GM21786 (cell line): ENCODE measurements at regions not wholly inside any gene's neighbourhood (a gene's known extent, or its start where the extent isn't known, plus 50 kb on each side); places are given as distances from the start of the nearest gene placed in this dataset.

Experiments
- ATAC-seq: cut with Tn5 transposase; IDR thresholded peaks from one replicate; pipeline ENCODE4 v1.9.1; 2021; ENCODE audit not compliant: unreplicated experiment

DNA sequence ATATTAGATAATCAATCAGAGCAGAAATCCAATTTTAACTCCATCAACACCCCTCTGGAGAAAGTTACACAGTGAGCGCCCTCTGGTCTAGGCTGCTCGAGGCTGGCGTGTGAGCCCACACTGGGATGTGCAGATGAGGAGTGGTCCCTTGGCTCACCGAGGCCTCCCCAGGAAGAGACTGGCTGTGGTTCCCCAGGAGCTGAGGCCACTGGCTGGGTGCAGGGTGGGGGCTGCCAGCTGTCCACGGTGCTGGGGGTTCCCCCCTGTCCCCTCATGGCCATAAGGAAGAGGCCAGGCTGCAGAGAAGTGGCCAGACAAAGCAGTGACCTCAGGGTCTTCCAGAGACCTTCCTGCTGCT, 750.7 kb downstream of the BRD1 start:
- no peak for ATAC-seq

DNA sequence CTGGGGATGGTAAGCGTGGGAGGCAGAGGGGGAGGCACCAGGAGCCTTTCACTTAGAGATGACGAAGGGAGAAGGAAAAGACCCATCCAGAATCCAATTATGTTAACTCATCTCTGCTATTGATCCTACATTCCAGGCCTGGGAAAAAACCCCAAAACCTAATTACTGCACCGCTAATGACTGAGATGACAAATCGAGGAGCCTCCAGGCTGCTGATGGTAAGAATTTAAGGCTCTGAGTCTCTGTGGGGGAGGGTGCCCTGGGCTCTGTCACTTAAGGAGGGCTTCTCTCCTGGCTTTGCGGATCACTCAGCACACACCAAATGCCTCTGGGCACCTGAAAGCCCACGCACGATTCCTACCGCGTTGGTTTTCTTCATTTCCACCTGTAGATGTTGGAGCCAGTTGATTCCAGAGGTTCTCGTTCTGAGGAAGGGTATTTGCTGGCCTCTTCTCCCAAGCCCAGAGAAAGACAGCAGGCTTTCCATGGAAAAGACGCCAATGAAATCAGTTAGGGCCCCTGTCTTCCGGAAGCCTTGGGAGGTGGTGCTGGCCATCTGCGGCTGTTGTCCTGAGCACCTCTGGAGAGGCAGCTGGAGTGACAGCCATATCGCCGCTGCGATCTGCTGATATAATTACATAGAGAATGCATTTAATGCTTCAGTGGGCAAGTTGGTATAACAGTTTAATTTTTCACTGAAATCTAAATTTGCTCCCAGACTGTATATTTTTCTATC, 751.2 kb downstream of the BRD1 start:
- ATAC-seq = no peak

DNA sequence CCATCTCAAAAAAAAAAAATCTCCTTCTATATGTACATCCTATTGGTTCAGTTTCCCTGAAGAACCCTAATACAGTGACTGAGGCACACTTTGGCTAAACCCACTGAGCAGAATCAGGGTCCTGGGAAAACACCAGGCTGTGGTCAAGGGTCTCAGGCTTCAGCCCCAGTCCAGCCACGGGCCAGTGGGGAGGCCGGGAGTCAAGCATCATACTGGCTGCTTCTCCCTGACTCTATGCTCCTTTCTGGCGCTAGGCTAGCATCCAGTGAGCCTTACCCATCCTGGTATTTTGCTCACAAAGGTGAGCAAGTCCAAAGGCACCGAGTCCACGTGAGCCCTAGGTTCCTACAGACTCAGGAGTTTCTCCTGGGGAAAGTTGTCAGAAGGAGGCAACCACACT, 752.5 kb downstream of the BRD1 start:
- no peak for ATAC-seq

DNA sequence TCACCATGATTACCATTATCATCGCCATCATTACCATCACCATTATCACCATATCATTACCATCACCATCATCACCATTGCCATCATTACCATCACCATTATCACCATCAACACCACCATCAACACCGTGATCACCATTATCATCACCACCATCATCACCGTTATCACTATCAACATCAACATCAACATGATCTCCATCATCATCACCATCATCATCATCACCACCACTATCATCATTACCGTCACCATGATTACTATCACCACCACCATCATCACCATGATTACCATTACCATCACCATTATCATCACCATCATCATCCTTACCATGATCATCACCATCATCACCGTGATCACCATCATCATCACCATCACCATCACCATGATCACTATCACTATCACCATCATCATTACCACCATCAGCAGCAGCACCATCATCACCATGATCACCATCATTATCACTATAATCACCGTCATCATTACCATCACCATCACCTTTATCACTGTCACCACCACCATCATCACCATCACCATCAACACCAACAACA, 753.7 kb downstream of the BRD1 start:
- no peak for ATAC-seq

DNA sequence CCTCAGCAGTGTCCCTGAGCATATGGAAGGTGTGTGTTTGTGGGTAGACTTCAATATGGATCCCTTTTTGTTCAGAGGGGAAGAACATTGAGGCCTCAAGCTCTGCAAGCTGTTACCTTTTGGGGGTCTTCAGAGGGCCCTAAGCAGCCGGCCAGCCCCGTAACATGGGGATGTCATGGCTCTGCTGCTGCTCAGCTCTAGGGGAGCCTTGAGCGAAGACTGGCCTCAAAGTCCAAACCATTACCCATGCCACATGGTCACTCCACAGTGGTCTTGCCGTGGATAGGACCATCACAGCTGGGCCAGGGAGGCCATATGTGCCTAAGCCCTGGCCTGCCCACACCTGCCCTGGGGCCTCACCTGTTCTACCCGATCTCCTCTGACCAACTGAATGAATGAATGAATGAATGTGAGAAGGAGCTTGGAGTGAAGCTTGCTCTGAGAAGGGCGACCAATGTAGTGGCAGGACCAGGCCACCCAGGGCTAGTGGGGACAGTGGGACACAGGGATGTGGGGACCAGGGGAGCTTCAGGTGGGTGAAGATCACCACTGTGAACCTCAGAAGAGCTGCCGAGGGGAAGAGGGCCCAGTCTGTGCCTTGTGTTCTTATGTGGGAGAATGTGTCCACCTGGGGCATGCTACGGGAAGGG, 754.6 kb downstream of the BRD1 start:
- ATAC-seq = no peak

DNA sequence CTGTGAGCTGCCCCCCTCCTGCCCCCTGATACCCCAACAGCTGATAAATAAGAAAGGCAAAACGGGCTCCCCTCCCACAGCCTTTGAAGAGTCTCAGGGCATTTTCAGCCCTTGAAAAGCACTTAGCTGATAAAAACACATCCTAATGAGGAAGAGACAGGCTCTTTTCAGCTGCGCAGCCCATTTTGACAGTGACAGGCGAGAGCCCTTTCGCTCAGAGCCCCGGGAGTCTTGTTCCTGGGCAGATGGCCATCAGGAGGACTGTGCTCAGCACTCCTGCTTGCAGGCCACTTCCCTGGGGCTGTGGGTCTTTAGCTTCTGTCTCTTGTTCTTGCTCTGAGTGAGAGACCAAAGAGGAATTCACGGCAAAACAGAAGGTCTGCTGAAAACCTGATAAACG, 757.2 kb downstream of the BRD1 start:
- no peak for ATAC-seq

DNA sequence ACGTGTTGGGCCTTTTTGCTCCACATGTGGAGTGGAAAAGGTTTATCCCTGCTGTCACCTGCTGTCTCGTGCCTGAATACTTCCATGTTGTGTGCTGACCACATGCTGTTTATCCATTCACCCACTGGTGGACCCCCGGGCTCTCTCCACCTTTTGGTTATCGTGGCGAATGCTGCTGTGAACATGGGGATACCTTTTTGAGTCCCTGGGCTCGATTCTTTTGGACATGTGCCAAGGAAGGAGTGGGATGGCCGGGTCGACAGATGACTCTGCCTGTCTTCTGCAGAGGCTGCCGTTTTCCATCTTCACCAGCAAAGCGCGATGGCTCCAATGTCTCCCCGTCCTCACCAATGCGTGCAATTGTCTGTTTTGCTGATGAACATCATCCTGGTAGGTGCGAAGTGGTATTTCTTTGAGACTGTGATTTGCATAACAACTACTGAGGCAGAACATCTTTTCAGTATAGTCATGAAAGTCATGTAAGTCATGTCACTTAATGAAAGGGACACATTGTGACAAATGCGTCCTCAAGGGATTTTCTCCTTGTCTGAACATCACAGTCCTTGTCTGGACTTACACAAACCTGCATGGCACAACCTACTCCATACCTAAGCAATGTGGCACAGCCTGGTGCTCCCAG, 758.7 kb downstream of the BRD1 start:
- ATAC-seq = no peak

DNA sequence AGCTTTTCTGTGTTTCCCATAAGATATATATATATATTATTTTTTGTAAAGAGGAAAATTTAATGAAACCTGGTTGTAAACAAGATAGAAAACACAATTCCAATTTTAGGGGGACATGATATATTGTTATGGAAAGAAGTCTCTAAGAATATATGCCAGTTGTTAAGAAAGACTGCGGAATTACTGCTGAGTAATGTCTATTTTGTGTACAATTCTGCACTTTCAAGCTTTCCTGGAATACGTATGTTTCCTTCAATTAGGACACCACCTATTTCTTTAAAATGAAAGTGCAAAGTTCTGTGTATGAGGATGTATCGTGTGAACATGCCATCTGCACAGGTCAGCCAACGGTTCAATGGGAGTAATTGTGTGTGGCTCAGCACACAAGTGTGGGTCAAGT, 760.2 kb downstream of the BRD1 start:
- no peak for ATAC-seq

DNA sequence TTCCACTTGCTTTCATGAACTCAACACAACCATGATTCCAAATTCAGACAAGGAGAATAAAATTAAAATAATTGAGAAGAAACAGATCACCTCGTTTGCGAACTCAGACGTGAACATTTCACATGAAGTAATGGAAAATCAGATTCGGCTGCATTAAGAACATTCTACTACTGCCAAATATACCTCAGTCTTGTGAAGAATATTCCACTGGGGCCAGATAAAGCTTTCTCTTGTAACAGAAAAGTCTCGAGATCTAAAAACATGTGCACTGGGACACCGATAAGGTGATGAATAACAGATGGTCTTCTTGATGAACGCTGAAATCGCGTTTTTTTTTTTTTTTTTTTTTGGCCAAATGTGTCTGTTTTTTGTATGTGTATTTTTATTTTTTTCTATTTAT, 761.1 kb downstream of the BRD1 start:
- no peak for ATAC-seq

DNA sequence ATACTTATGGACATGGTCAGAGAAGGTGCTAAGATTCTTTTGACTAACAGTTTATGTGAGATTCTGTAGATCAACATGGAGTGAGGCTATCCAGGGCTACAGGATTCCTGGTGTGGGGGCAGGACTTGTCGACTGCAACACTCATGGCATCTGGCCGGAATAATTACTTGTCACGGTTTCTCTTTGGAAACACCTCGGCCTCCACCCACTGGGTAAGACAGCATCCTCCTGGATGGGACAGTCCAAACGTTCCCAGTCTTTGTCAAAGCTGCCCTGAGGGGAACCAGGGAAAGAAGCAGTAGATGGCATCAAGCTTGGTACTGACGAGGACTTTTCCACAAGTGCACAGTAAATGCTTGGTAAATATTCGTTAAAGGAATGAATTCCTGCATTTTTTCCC, 762.8 kb downstream of the BRD1 start:
- ATAC-seq = no peak

DNA sequence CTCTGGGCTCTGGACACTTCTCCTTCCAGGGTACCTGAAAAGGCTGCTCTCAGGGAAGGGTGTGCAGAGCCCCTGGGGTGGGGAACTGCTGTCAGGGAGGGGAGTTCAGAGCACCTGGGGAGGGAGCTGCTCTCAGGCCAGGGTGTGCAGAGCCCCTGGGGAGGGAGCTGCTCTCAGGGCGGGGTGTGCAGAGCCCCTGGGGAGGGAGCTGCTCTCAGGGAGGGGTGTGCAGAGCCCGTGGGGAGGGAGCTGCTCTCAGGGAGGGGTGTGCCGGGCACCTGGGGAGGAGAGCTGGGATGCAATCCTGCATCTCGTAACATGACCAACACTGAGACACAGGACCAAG, 764.2 kb downstream of the BRD1 start:
- ATAC-seq = no peak

DNA sequence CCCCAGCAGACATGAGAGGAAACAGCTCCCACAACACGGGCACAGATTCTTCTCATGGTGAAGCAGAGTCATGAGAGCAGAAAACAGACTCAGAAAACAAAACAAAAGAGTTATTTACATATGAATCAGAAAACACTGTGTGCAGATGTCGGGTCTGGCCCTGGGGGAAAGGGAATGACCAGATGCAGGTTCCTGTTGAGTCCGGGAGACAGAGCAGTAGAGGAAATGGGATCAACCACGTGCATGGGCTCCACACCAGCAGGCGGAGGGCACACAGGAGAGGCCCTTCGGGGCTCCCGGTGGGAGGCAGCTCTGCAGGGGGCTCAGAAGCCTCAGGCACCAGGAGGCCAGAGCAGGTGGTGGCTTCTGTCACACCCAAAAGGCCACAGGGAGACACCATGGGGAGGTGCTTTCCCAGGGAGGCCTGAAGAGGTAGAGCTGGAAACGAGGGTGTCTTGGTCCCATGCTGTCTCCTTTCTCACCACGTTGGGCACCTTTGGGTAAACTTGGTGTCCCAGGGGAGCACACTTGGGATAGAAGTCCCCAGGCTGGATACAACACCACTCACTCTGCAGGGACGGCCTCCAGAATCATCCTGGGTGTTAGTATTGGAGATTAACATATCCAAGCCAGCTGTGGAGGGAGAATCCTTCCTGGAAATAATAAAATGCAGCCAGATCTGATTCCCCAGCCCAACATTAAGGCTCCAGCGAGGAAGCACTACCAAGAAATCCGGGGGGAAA, 764.7 kb downstream of the BRD1 start:
- ATAC-seq = no peak

DNA sequence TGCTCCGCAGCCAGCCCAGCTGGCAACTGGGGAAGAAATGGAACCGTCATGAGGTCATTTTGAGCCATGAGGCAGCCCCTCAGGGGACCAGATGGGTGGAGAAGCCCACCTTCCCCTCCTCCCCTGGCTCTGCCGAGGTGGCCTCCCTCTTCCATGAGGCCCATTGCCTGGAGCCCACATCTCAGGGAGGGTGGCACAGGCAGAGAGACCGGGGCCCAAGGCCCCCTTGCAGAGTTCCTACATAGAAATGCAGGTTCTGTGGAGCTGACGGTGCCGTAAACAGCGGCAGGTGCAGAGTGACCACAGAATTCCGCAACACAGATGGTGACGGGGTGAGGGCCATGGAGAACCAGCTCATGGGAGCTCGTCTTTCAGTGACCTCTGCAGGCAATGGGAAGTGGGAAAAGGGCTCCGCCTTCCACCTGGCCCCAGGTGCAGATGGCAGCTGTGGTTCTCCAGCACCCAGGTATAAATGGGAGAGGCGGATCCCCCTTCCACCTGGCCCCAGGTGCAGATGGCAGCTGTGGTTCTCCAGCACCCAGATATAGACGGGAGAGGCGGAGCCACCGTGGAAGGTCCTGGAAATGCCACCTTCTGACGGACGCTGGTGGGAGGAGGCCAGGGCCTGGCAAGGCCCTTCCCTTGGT, 765.4 kb downstream of the BRD1 start:
- no peak for ATAC-seq

DNA sequence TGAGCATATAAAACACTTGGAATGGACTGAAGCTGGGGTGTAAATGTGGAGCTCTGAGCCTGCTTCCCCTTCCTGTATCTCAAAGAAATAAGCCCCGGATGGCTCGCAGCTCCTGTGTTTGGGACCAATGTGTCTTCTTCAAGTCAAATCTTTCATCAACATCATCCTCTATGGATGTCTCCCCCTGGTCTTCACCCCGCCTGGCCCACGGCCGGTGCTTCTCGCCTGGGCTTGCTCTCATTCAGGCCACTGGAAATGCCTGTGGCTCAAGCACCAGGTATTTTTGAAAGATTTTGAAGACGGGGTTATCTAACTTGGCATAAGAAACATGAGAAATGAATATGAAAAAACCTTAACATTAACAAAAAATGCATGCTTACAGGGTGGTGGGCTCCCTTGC, 769.8 kb downstream of the BRD1 start:
- no peak for ATAC-seq

DNA sequence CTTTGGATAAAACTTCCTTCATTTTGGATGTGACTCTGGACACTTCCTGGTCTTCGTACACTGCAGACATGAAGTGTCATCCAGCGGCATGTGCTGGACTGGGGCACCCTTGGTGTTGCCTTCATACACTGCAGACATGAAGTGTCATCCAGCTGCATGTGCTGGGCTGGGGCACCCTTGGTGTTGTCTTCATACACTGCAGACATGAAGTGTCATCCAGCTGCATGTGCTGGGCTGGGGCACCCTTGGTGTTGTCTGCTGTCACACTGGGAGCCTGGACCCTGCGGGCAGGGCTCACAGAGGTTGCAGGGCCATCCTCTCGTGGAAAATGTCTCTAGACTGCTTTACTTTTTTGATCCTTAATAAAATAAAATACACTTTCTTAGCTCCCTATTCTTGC, 771.4 kb downstream of the BRD1 start:
- ATAC-seq = no peak

DNA sequence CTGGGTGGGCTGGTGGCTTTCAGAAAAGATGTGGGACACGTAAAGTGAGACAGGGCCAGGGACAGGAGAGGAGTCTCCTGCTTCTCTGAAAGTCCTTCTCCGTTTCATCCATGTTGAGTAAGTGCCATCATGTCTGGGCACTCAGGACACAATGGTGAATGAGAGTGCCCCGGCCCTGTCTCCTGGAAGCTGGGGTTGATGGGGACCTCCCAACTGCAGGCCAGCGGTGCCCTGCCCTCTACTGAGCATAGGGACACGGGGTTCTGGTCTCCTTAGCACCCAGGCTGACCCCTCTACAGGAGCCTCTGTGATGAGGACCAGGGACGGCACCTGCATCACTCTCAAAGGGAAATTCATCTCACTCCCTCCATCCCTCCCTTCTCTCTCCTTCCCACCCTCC, 772.3 kb downstream of the BRD1 start:
- no peak for ATAC-seq

DNA sequence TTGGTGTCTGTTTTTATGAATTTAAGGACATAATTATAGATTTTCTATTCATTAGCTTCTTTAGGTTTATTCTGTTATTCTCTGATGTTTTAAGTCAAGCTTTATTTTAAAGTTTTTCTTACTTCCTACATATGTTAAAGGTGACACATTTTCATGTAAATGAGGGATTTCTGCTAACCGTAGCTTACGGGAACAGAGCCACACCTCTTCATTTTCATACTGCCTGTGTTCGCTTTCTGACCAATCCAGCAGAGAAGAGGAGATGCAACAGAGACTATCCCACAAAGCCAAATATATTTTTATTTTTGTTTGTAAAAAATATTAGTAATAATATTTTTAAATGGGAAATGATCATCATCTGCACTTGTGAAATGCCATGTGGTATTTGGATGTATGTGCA, 774.1 kb downstream of the BRD1 start:
- ATAC-seq = no peak

DNA sequence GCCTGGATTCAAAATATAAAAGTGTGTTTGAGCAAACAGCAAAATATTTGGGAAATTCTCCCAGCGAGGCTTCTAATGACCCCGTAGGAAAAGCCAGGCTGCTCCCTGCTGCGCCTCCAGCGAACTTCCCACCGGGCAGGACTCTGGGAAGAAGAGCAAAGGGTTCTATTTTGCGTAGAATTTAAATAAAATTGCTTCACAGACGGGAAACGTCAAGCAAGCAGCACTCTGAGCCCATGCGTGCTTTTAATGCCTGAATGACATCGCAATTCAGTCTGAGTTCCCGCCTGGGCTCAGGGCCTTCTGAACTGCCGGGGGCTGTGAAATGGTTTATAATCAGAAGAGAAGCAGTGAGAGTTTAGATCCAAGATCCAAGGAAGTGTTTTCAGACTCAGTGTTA, 775.1 kb downstream of the BRD1 start:
- ATAC-seq = no peak

DNA sequence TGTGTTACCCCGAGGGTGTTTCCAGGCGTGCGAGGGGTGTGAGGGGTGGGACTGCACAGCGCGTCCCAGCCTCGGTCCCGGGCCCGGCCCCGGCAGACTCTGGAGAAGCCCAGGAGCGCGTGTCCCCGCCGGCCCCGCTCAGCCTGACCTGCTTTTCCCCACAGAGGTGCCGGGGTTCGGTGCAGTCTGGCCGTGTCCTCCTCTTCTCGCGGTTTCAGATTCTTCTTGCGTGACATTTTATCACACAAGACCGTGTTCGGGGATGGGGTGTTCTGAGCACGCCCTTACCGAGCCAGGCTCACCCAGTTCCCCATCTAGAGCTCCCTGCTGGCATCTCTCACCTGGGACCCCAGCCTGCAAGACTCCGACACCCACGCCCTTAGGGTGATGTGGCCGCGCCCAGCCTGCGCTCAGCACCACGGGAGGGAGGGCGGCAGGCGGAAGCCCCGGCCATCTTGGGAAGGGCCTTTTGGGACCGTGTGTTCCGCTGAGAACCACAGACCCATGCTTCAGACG, 775.6 kb downstream of the BRD1 start:
- ATAC-seq = no peak

DNA sequence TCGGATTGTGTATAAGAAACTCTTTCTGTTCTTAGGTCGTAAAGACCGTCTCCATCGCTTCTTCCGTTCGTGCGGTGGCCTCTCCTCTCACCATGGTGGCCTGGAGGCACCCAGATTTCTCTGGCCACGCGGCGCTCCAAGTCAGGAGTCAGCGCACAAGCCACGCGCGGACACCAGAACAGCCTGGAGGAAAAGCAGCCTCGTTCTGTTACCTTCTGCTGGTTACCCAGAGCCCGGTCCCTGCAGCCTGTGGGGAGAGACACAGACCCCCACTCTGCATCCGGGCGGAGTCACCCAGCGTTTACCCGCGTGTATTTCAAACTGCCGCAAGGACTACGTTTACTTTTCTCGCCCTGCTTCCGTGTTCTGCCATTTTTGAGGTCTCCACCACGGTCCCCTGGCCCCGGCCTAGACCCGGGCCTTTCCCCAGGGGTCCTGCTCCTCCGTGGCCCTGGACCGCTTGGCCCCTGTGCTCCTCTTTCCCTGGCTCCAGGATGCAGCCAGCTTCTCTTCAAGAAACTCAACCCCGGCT, 776.1 kb downstream of the BRD1 start:
- no peak for ATAC-seq

DNA sequence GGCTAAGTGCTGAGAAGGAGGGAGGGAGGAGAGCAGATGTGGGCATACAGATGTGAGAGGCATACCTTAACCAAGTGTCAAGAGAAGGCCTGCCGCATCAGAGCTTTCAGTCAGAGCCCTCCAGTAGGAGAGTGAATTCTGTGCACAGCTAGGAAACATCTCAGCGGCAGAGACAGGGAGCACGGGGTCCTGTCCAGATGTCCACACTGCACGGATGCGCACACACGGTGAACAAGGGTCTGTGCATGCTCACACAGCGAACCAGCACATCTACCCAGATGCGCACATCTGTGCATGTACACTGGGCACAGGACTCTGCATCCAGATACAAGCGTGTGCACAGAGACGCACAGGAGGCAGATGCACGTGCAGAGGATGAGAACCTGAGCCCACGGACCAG, 778.0 kb downstream of the BRD1 start:
- ATAC-seq = no peak
